ENCODE measurements at regions not wholly inside any gene's neighbourhood (a gene's known extent, or its start where the extent isn't known, plus 50 kb on each side); places are given as distances from the start of the nearest gene placed in this dataset.

DNA sequence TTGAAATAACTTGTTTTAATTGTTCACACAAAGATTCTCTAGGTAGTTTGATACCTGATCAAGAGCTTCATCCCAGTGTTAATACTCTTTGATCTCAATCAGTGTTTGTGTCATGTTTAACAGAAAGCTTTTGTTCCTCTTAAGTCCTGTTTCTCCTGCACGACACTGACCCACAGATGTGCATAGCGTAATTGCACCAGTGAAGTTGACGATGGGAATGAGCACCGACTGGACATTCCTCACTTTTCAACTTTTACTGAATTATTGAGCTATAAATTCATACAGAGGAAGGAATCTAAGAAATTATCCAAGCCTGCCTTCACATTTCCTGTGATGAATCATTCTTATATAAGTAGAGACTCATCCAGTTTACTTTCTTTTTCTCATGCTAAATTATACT lies 878.7 kb upstream of the TENM3 start:
- H3K27me3 ChIP-seq = no peaks in the 10 kb centered on the region
- intact Hi-C loops (cut with DNase I) = no loop called here
- ATAC-seq (no peak), DNase-seq (no peak)
- no peak overlapping the region for H3K27ac ChIP-seq
- no peaks in the 10 kb centered on the region for H3K9me3 ChIP-seq
- H3K36me3 ChIP-seq = no peaks in the 10 kb centered on the region
- H3K4me1 ChIP-seq = no peaks in the 10 kb centered on the region
- TF ChIP-seq, protein P1, sequence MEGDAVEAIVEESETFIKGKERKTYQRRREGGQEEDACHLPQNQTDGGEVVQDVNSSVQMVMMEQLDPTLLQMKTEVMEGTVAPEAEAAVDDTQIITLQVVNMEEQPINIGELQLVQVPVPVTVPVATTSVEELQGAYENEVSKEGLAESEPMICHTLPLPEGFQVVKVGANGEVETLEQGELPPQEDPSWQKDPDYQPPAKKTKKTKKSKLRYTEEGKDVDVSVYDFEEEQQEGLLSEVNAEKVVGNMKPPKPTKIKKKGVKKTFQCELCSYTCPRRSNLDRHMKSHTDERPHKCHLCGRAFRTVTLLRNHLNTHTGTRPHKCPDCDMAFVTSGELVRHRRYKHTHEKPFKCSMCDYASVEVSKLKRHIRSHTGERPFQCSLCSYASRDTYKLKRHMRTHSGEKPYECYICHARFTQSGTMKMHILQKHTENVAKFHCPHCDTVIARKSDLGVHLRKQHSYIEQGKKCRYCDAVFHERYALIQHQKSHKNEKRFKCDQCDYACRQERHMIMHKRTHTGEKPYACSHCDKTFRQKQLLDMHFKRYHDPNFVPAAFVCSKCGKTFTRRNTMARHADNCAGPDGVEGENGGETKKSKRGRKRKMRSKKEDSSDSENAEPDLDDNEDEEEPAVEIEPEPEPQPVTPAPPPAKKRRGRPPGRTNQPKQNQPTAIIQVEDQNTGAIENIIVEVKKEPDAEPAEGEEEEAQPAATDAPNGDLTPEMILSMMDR (IDR thresholded peaks at IDR 0.05) = no peak
- no peak overlapping the region for H3K4me3 ChIP-seq

DNA sequence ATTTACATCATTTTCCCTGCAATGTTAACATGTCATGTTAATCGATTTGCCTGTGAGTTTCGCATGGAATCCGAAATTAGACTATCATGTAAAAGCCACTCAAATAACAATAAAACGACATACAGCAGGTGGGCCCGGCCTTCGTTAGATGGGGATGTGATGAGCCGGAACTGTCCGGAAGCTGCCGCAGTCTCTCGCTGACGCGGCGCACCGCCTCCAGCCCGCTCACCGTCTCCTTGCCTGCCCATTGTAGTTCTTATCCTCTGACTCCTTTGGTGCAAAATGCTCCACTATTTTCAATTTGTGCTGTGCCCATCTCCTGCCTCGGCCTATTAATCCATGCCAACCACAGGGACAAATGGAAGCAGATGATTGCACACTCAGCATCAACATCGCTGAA lies 877.5 kb upstream of the TENM3 start:
- Histone ChIP-seq H3K9me3 (no peaks in the 10 kb centered on the region), H3K36me3 (no peaks in the 10 kb centered on the region), H3K4me1 (no peaks in the 10 kb centered on the region), H3K27ac (no peak overlapping the region), H3K27me3 (no peaks in the 10 kb centered on the region), H3K4me3 (no peak overlapping the region)
- DNase-seq (peak in 1 of 4 donors; percentile 57), ATAC-seq (no peak)
- intact Hi-C loops (cut with DNase I) = no loop called here
- TF ChIP-seq, protein P1 (IDR thresholded peaks at IDR 0.05) = no peak

DNA sequence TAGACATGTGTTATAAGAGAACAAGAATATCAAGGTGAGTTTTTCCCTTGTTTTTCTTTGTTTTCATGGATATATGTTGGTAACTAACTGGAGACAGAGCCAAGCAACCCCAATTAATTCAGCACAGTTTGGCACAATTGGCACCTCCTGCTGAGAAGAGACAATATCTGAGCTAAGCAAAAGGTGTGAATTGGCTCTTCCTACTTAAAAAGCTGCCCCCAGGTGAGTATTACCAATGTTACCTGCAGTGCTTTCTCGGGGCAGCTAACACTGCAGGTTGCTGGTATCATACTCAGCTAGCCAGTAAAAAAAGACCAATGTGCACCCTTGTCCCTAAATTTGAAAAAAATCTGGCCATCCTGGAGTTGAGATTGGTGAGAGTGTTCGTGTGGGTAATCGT lies 871.2 kb upstream of the TENM3 start:
- TF ChIP-seq, protein P1 (IDR thresholded peaks at IDR 0.05) = no peak
- no peak for DNase-seq
- Histone ChIP-seq H3K27ac (no peak overlapping the region), H3K36me3 (no peaks in the 10 kb centered on the region), H3K4me1 (no peaks in the 10 kb centered on the region), H3K9me3 (no peaks in the 10 kb centered on the region), H3K4me3 (no peak overlapping the region), H3K27me3 (no peaks in the 10 kb centered on the region)
- intact Hi-C loops (cut with DNase I) = no loop called here
- no peak for ATAC-seq

DNA sequence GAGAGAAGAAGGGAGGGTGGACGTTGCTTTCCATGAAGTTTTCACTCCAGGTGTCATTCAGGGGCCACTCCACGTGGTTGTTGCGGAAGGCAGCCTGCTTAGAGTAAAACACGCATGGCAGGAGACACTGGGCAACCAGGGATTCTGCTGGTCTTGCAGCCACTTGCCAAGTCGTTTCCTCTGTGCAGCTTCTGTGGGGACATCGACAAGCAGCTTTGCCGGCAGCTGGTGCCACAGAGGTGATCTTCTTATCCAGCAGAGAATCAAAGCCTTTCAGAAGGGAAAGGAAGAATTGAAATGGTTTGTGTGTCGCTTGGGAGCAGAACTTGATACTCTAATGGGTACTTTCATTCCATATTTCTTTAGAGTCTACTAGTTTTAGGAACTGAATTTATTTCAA lies 867.1 kb upstream of the TENM3 start:
- TF ChIP-seq, protein P1 (IDR thresholded peaks at IDR 0.05) = no peak
- DNase-seq (peak in 1 of 4 donors; percentile 24), ATAC-seq (no peak)
- Histone ChIP-seq H3K36me3 (no peaks in the 10 kb centered on the region), H3K4me3 (no peak overlapping the region), H3K4me1 (no peaks in the 10 kb centered on the region), H3K27me3 (no peaks in the 10 kb centered on the region), H3K9me3 (no peaks in the 10 kb centered on the region), H3K27ac (no peak overlapping the region)
- intact Hi-C loops (cut with DNase I) = no loop called here

DNA sequence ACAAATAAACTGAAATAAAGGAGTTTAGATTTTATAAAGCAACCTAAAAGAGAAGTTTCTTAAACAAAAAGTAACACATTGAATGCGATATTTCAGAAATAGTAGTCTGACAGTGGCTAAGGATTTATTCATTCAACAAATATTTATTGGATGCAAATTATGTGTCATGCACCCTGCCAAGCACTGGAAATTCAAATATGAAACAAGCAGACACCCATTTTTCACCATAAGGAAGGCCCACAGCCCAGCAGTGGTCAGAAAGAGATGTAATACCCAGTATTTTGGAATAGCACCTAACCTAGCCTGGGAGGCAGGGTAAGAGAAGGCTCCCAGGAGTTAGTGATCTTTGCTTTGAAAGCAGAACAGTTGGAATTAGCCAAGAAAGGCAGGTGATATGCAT lies 855.1 kb upstream of the TENM3 start:
- Histone ChIP-seq H3K36me3 (no peaks in the 10 kb centered on the region), H3K9me3 (no peaks in the 10 kb centered on the region), H3K4me3 (no peak overlapping the region), H3K4me1 (no peaks in the 10 kb centered on the region), H3K27ac (no peak overlapping the region), H3K27me3 (no peaks in the 10 kb centered on the region)
- TF ChIP-seq, protein P1 (IDR thresholded peaks at IDR 0.05) = no peak
- ATAC-seq = no peak
- no peak for DNase-seq
- intact Hi-C loops (cut with DNase I) = no loop called here
